Mesenchymal stem cell (in vitro differentiated cells and primary cell): ENCODE measurements at regions not wholly inside any gene's neighbourhood (a gene's known extent, or its start where the extent isn't known, plus 50 kb on each side); places are given as distances from the start of the nearest gene placed in this dataset.

ENCODE experiments used
- DNase-seq: peaks from one replicate; pipeline ENCODE4 v3.0.0-alpha.2; 2013
- H2AFZ ChIP-seq: one replicate; pipeline ENCODE4 v1.6.1; 2013; ENCODE audit warnings: low read depth, mild to moderate bottlenecking, control low read depth, inconsistent platforms, low read length, moderate library complexity
- H2AK5ac ChIP-seq: 2 replicates; pipeline ENCODE4 v1.6.1; 2013; ENCODE audit warnings: low read length, moderate library complexity, mild to moderate bottlenecking, inconsistent platforms; ENCODE audit not compliant: severe bottlenecking
- H2BK120ac ChIP-seq: one replicate; pipeline ENCODE4 v1.6.1; 2013; ENCODE audit warnings: low read depth, mild to moderate bottlenecking, inconsistent platforms, low read length, moderate library complexity
- H2BK12ac ChIP-seq, 2 experiments: one replicate each; pipeline ENCODE4 v1.6.1; 2013; ENCODE audit warnings: inconsistent platforms in 2 of 2, low read length in 2 of 2, mild to moderate bottlenecking in 2 of 2, moderate library complexity in 2 of 2, control low read depth in 1 of 2
- H2BK15ac ChIP-seq: one replicate; pipeline ENCODE4 v1.6.1; 2013; ENCODE audit warnings: mild to moderate bottlenecking, low read depth, inconsistent platforms; ENCODE audit not compliant: poor library complexity, severe bottlenecking
- H2BK5ac ChIP-seq: 2 replicates; pipeline ENCODE4 v1.6.1; 2013; ENCODE audit warnings: low read depth, mild to moderate bottlenecking, low read length, control low read depth, inconsistent platforms; ENCODE audit not compliant: poor library complexity, severe bottlenecking
- H3K14ac ChIP-seq, 2 experiments: one replicate each; pipeline ENCODE4 v1.6.1; 2013; ENCODE audit warnings: inconsistent platforms in 2 of 2, low read length in 2 of 2, control low read depth in 1 of 2, mild to moderate bottlenecking in 1 of 2, moderate library complexity in 1 of 2
- H3K18ac ChIP-seq, 2 experiments: one replicate each; pipeline ENCODE4 v1.6.1; 2013; ENCODE audit warnings: inconsistent platforms in 2 of 2, low read length in 2 of 2, control low read depth in 1 of 2, low read depth in 1 of 2, mild to moderate bottlenecking in 1 of 2
- H3K23ac ChIP-seq, 2 experiments: one replicate each; pipeline ENCODE4 v1.6.1; 2013; ENCODE audit warnings: inconsistent platforms in 2 of 2, low read length in 2 of 2, mild to moderate bottlenecking in 2 of 2, moderate library complexity in 2 of 2, control low read depth in 1 of 2
- H3K27ac ChIP-seq: 2 replicates; pipeline ENCODE4 v1.5.1; 2013; ENCODE audit warnings: mild to moderate bottlenecking, moderate library complexity, low read length, control low read depth, inconsistent platforms; ENCODE audit not compliant: poor library complexity, severe bottlenecking
- H3K27me3 ChIP-seq, 2 experiments: 2 replicates each; pipeline versions ENCODE4 v1.6.1 to v1.7.0; 2013; ENCODE audit warnings: low read length in 2 of 2, mild to moderate bottlenecking in 2 of 2, moderate library complexity in 2 of 2, control low read depth in 1 of 2, inconsistent platforms in 1 of 2; ENCODE audit not compliant: control insufficient read depth in 1 of 2, insufficient read depth in 1 of 2
- H3K36me3 ChIP-seq, 2 experiments: 2 replicates each; pipeline versions ENCODE4 v1.6.1 to v1.7.0; 2013; ENCODE audit warnings: low read length in 2 of 2, control low read depth in 1 of 2, inconsistent platforms in 1 of 2, low read depth in 1 of 2, mild to moderate bottlenecking in 1 of 2; ENCODE audit not compliant: insufficient read depth in 2 of 2, control insufficient read depth in 1 of 2
- H3K4ac ChIP-seq, 2 experiments: one replicate each; pipeline ENCODE4 v1.6.1; 2013; ENCODE audit warnings: inconsistent platforms in 2 of 2, low read length in 2 of 2, mild to moderate bottlenecking in 2 of 2, moderate library complexity in 2 of 2, control low read depth in 1 of 2, low read depth in 1 of 2
- H3K4me1 ChIP-seq: 2 replicates; pipeline ENCODE4 v1.6.1; 2013; ENCODE audit warnings: low read depth, low read length, control low read depth; ENCODE audit not compliant: control insufficient read depth, insufficient read depth
- H3K4me2 ChIP-seq: 2 replicates; pipeline ENCODE4 v1.6.1; 2013; ENCODE audit warnings: low read length, mild to moderate bottlenecking, inconsistent platforms; ENCODE audit not compliant: poor library complexity, severe bottlenecking
- H3K4me3 ChIP-seq, 2 experiments: 2 replicates each; pipeline versions ENCODE4 v1.5.1 to v1.7.0; 2013; ENCODE audit warnings: low read length in 2 of 2, mild to moderate bottlenecking in 2 of 2, control low read depth in 1 of 2, low read depth in 1 of 2; ENCODE audit not compliant: insufficient read depth in 1 of 2
- H3K79me1 ChIP-seq: replicated peaks from 2 replicates; pipeline ENCODE4 v1.6.1; 2013; ENCODE audit warnings: mild to moderate bottlenecking, control low read depth, low read length, inconsistent platforms; ENCODE audit not compliant: poor library complexity, severe bottlenecking
- H3K9ac ChIP-seq: 2 replicates; pipeline ENCODE4 v1.7.0; 2013; ENCODE audit warnings: mild to moderate bottlenecking, low read length, moderate library complexity
- H3K9me3 ChIP-seq: 2 replicates; pipeline ENCODE4 v1.7.0; 2013; ENCODE audit warnings: mild to moderate bottlenecking, low read length; ENCODE audit not compliant: control insufficient read depth
- H4K8ac ChIP-seq: one replicate; pipeline ENCODE4 v1.6.1; 2013; ENCODE audit warnings: inconsistent platforms, mild to moderate bottlenecking, low read length, moderate library complexity
- H4K91ac ChIP-seq: one replicate; pipeline ENCODE4 v1.6.1; 2013; ENCODE audit warnings: mild to moderate bottlenecking, low read length, inconsistent platforms
- WGBS: methylation state at CpG from one replicate; pipeline ENCODE4 v1.1.7; 2013; ENCODE audit warnings: mixed read lengths; 5-methylcytosine and 5-hydroxymethylcytosine counted together

DNA sequence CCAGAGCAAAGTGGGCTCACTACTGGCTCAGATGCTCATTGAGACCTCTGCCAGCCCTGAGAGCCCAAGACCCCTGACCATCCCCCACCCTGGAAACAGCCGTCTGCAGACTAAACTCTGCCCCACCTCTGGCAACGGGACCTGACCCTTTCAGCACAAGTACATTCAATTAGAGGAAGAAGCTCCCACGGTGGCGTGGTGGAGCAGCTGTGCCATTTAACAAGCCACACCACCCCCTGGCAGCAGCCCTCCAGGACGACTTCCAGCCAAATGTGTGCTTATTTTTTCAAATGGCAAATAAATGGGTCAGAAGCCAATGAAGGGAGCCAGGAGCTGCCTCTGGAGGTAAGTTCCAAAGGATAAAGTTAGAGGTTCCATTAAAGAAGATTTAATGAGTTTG, 226.7 kb downstream of the NPHP4 start:
- H3K9me3 ChIP-seq, result no peaks in the 10 kb centered on the region
- no peak overlapping the region for H2BK120ac ChIP-seq
- no peak overlapping the region for H3K4me2 ChIP-seq
- peaks cover 0 to 10% of the 10 kb centered on the region in 2 experiments for H3K27me3 ChIP-seq
- no peak overlapping the region for H2BK12ac ChIP-seq
- no peaks in the 10 kb centered on the region for H3K79me1 ChIP-seq
- no peak overlapping the region for H4K8ac ChIP-seq
- no peak for DNase-seq
- H3K18ac ChIP-seq, result no peak overlapping the region
- H3K4me3 ChIP-seq, result no peak overlapping the region
- no peak overlapping the region for H3K4ac ChIP-seq
- H3K27ac ChIP-seq, result no peak overlapping the region
- no peak overlapping the region for H2BK5ac ChIP-seq
- H2BK15ac ChIP-seq, result no peak overlapping the region
- no peak overlapping the region for H4K91ac ChIP-seq
- no peaks in the 10 kb centered on the region for H3K4me1 ChIP-seq
- H3K14ac ChIP-seq, result no peak overlapping the region
- no peaks in the 10 kb centered on the region for H3K36me3 ChIP-seq
- no peak overlapping the region for H3K9ac ChIP-seq
- 22% methylated on average over 5 of the region's 5 CpGs for WGBS
- no peak overlapping the region for H3K23ac ChIP-seq
- no peak overlapping the region for H2AFZ ChIP-seq
- H2AK5ac ChIP-seq, result no peak overlapping the region

GRCh38 chr1:5764959-5765358, 227.3 kb downstream of the NPHP4 start:
- Histone ChIP-seq H3K18ac (no peak overlapping the region), H4K91ac (no peak overlapping the region), H3K4me2 (no peak overlapping the region), H3K4me3 (no peak overlapping the region), H2BK5ac (no peak overlapping the region), H3K27ac (no peak overlapping the region), H2AK5ac (no peak overlapping the region), H2BK12ac (no peak overlapping the region), H3K36me3 (no peaks in the 10 kb centered on the region), H3K4ac (no peak overlapping the region), H3K9ac (no peak overlapping the region), H3K14ac (no peak overlapping the region), H4K8ac (no peak overlapping the region), H2BK15ac (no peak overlapping the region), H3K27me3 (peaks cover 0 to 10% of the 10 kb centered on the region in 2 experiments), H2BK120ac (no peak overlapping the region), H3K9me3 (no peaks in the 10 kb centered on the region), H2AFZ (no peak overlapping the region), H3K79me1 (no peaks in the 10 kb centered on the region), H3K4me1 (no peaks in the 10 kb centered on the region), H3K23ac (no peak overlapping the region)
- 76% methylated on average over 10 of the region's 10 CpGs for WGBS
- DNase-seq, result no peak

- Histone ChIP-seq H3K4ac (no peak overlapping the region), H3K18ac (no peak overlapping the region), H3K4me3 (no peak overlapping the region), H3K9me3 (no peaks in the 10 kb centered on the region), H4K8ac (no peak overlapping the region), H2AK5ac (no peak overlapping the region), H3K14ac (no peak overlapping the region), H3K27ac (no peak overlapping the region), H3K9ac (no peak overlapping the region), H3K23ac (no peak overlapping the region), H3K36me3 (no peaks in the 10 kb centered on the region), H2BK120ac (no peak overlapping the region), H2BK15ac (no peak overlapping the region), H3K79me1 (no peaks in the 10 kb centered on the region), H2BK12ac (no peak overlapping the region), H3K4me2 (no peak overlapping the region), H3K4me1 (no peaks in the 10 kb centered on the region), H3K27me3 (peaks cover 0 to 10% of the 10 kb centered on the region in 2 experiments), H2BK5ac (no peak overlapping the region), H4K91ac (no peak overlapping the region), H2AFZ (no peak overlapping the region)
- WGBS, result 25% methylated on average over 8 of the region's 8 CpGs
- DNase-seq, result no peak
These were observed 227.8 kb downstream of the NPHP4 start for GRCh38 chr1:5764464-5764863.

DNA sequence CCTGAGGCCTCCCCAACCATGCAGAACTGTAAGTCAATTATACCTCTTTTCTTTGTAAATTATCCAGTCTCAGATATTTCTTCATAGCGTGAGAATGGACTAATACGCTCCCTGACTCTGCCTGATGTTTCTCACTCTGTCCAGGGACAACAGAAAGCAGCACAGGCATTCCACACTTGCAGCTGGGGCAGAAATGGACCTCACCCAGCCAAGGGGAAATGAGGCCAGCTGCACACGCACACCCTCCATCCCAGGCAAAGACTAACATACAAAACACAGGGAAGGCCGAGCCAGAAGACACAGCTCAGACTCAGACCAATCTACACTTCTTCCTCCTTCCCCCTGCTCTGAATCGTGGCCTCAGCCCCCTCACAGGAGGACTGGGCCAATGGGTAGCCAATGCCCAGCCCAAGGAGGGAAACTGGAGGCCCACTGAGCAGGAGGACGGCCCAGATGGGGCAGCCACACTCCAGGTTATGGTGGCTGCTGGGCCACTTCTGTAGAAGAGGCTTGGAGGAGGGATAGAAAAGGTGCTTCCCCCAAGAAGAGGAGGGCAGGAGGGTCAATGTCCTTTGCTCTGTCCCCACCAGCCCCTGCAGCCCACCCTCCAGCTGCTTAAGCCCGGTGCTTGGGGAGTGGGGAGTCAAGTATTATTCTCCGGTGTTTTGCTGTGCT, 228.4 kb downstream of the NPHP4 start:
- Histone ChIP-seq H2AK5ac (no peak overlapping the region), H3K79me1 (no peaks in the 10 kb centered on the region), H3K36me3 (no peaks in the 10 kb centered on the region), H3K4me2 (no peak overlapping the region), H2AFZ (no peak overlapping the region), H4K91ac (no peak overlapping the region), H2BK12ac (no peak overlapping the region), H3K9me3 (no peaks in the 10 kb centered on the region), H2BK15ac (no peak overlapping the region), H3K4ac (no peak overlapping the region), H3K9ac (no peak overlapping the region), H3K14ac (no peak overlapping the region), H2BK120ac (no peak overlapping the region), H4K8ac (no peak overlapping the region), H3K4me1 (no peaks in the 10 kb centered on the region), H3K27ac (no peak overlapping the region), H3K18ac (no peak overlapping the region), H3K23ac (no peak overlapping the region), H2BK5ac (no peak overlapping the region), H3K4me3 (no peak overlapping the region), H3K27me3 (peaks cover 0 to 10% of the 10 kb centered on the region in 2 experiments)
- 59% methylated on average over 8 of the region's 8 CpGs for WGBS
- DNase-seq, result no peak
